Prostate gland (tissue), 2 donors: ENCODE measurements at regions not wholly inside any gene's neighbourhood (a gene's known extent, or its start where the extent isn't known, plus 50 kb on each side); places are given as distances from the start of the nearest gene placed in this dataset.

Experiments
- POLR2A ChIP-seq: fragments of 450-650 bp; IDR thresholded peaks from one replicate; pipeline ENCODE4 v1.6.1; 2016; ENCODE audit warnings: antibody characterized with exemption, mild to moderate bottlenecking
- TF ChIP-seq, protein P1 (sequence below), 4 experiments: fragments of 200-600 bp in 2 of 4; fragments of 450-650 bp in 2 of 4; sonication (generic) in 2 of 4; IDR thresholded peaks; 1 replicate in 3 of 4; 2 replicates in 1 of 4; pipeline ENCODE4 v1.5.1; 2016 to 2019; ENCODE audit warnings: antibody characterized with exemption in 4 of 4, mild to moderate bottlenecking in 2 of 4, moderate library complexity in 2 of 4

DNA sequence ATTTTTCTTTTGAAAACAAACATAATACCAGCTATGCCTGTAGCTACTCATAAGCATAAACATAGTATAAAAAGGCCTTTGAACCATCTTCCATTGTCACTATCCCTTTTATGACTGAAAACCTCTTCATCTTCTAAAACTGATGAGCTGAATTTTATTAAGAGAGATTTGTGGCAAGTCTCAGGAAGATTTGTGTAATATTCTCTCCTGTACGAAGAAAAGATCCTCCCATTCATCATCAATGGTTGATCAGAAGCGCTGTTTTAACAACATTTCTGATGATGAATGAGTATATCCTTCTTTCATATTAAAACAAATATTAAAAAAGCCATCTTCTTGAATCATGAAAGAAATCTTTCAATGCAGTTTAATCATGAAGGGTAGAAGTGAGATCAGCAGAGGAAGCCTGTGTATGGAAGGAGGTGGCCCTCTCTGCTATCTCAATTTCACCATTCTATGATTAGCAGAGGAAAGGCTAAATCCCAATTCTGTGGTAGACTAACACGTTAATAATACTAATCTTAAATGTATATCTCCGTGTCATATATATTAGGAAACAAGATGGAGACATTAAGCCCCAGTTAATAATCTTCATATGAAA, 430.2 kb downstream of the FRK start:
- TF ChIP-seq, protein P1, sequence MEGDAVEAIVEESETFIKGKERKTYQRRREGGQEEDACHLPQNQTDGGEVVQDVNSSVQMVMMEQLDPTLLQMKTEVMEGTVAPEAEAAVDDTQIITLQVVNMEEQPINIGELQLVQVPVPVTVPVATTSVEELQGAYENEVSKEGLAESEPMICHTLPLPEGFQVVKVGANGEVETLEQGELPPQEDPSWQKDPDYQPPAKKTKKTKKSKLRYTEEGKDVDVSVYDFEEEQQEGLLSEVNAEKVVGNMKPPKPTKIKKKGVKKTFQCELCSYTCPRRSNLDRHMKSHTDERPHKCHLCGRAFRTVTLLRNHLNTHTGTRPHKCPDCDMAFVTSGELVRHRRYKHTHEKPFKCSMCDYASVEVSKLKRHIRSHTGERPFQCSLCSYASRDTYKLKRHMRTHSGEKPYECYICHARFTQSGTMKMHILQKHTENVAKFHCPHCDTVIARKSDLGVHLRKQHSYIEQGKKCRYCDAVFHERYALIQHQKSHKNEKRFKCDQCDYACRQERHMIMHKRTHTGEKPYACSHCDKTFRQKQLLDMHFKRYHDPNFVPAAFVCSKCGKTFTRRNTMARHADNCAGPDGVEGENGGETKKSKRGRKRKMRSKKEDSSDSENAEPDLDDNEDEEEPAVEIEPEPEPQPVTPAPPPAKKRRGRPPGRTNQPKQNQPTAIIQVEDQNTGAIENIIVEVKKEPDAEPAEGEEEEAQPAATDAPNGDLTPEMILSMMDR (IDR thresholded peaks at IDR 0.05), result no peak
- TF ChIP-seq POLR2A, result no peak
